Stimulated activated CD8-positive, alpha-beta memory T cell treated with anti-CD3 and anti-CD28 coated beads, Interleukin-2, amount 100 ng/mL, for 1 hour (primary cell): ENCODE measurements at regions not wholly inside any gene's neighbourhood (a gene's known extent, or its start where the extent isn't known, plus 50 kb on each side); places are given as distances from the start of the nearest gene placed in this dataset.

Experiments
- DNase-seq, 2 donors: peaks; one replicate each; pipeline ENCODE4 v3.0.0-alpha.2; 2020; ENCODE audit warnings: low read depth in 2 of 2

- DNase-seq = no peak
Observed at GRCh38 chr4:178275671-178276360, 833.6 kb upstream of the AGA start.

GRCh38 chr4:178280362-178280761, 838.1 kb upstream of the AGA start:
- no peak for DNase-seq

DNA sequence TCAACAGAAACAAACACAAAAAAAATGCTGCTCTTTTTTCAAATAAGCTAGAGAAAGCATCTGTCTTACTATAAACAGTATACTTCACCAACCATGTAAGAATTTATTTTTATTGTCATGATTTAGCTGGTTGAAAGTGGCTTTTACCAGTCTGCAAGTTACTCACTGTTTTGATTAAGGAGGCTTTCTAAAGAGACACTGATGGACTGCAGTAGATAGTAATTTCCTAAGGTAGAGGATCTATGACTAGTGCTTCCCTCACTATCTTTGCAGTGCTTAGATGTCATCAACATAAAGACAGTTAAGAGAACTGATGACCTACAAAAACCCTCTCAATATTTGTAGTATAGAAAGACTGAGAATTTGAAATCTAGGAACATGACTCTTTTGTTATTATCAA, 846.2 kb upstream of the AGA start:
- no peak for DNase-seq

GRCh38 chr4:178293601-178294000, 851.4 kb upstream of the AGA start:
- no peak for DNase-seq

- no peak for DNase-seq
Observed at GRCh38 chr4:178296669-178297068, 854.4 kb upstream of the AGA start.

- no peak for DNase-seq
Observed at GRCh38 chr4:178306565-178306964, 864.3 kb upstream of the AGA start.

DNA sequence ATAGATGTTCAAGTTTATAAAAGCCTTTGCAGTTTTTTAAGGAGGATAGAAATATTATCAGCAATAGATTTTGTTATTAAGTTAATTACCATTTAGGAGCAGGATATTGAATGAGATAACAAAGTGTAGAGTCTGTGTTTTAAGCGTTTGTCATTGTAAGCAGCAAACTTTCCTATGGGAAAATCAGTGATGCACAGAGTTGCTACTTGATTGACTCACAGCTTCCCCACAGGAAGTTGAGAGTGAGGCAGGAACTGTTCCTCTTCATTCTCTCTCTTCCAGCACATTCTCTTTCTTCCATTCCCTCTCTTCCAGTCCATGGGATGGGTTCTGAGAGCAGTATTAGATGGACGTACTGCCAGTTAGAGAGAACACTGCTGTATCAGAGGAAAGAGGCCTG, 867.7 kb upstream of the AGA start:
- DNase-seq = no peak

DNA sequence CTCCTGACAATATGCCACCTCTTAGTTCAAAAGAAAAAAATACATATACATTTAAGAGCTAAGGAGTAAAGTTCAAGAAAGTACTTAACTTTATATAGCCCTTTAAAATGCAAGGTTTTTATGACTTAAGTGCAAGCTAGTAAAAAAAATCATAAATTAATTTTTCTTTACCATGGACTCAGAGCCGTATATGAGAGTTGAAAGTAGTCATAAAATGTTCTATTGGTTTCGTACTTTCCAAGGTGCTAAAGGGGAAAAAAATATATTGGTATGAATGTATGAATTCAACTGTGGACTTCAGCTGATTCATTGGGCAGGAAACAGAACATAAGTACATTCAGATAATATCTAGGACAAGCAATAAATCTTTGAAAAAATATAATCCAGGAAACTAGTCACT, 869.8 kb upstream of the AGA start:
- DNase-seq = no peak

- DNase-seq = no peak
Observed at GRCh38 chr4:178314287-178314686, 872.0 kb upstream of the AGA start.

- no peak for DNase-seq
Observed at GRCh38 chr4:178316211-178316610, 874.0 kb upstream of the AGA start.

GRCh38 chr4:178320003-178320402, 877.8 kb upstream of the AGA start:
- no peak for DNase-seq

DNA sequence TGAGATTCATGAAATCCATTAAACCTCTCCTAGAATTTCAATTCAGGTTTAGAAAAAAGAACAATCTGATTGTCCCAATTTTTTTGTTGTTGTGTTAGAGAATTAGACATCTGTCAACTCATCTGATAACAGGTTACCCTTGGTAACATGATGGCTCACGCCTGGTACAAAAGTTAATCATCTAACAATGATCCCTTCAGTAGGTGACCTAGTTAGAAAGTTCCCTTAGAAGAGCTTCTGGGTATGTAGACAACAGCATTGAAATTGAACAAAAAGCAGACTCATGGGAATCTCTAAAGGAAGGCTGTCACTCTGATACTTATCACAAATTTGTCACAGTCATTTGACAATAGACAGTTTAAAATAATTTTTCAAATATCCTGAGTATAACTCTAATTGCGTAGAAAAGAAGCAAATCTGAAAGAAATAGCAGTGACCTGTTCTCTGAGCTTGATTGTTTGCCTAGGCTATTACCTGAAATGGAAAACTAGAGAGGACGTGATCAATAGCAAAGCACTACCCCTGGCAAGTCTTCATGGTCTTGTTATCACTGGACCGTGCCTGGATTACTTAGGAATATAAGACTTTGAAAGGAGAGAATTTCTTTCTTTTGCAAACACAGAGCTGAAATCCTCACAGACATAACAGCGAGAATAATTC, 880.4 kb upstream of the AGA start:
- no peak for DNase-seq

- no peak for DNase-seq
Observed at GRCh38 chr4:178329226-178329872, 887.1 kb upstream of the AGA start.

GRCh38 chr4:178333355-178333754, 891.1 kb upstream of the AGA start:
- no peak for DNase-seq

GRCh38 chr4:178339769-178340168, 897.5 kb upstream of the AGA start:
- DNase-seq = no peak

DNA sequence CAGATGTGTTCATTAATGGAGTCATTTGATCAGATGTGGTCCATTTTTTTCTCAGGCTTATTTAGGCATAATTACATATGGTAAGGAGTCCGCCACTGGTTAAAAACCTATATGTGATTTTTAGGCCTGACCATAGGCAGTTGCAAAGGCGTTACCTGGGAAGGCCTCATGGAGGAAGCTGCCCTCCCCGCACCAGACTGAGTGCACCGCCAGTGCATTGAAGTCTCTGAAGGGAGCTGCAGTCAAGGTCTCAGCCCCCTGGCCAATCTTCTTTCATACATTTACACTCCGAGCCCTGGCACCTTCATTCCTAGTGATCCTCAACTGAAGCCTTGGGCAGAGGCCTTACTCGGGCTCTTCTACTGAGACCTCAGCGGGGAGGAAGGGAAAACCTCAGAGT, 898.2 kb upstream of the AGA start:
- no peak for DNase-seq

- DNase-seq = no peak
Observed at GRCh38 chr4:178344096-178344495, 901.9 kb upstream of the AGA start.

DNA sequence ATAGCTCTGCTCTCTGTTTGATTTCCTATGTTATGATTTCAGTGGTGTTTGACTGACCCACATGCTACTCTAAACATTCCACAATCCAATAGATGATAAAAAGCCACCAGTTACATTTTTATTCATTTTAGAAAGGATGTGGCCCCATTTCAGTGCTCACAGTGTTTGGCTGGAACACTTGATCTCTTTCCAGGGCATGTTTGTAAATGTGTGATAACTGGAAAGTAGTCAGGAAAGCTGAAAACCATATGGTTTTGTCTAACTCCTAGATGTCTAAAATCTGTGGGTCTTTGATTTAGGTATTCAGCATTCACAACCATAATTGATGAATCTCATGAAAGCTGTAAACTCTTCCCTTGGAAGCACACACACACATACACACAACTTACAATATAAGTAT, 904.9 kb upstream of the AGA start:
- no peak for DNase-seq

DNA sequence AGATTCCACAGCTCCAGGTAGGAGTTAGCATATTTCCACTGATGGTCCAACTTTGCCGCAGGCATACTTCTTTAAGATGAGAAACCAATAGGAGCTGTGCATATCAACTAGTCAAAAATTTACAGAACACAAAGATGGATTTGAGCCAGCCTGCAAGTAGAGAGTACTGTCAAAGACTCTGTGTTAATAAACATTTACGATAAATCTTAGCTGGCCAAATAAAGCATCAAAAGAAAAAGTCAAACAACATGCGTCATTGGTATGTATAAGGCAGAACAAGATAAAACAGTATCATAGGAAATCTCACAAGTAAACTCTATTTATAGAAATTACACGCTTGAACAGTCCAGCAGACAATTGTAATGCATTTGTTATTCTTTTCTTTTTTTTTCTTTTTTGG, 907.4 kb upstream of the AGA start:
- DNase-seq = no peak

DNA sequence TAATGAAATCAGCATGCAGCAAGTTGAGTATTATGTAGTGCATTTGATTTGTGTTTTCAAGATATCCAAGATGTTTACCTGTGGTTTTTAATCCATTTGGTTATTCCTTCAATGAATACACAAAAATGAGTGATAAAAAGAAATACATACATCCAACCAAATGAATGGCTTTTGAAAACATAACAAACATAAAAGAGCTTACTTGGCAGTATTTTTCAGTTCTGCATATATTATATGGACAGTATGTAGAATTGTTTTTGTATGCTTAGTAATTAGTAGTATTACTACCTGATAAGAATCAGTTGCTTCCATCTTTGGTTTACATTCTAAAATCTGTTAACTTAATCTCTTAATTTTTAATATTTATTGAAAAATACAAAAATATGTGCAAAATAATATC, 908.9 kb upstream of the AGA start:
- no peak for DNase-seq

- DNase-seq = no peak
Observed at GRCh38 chr4:178356725-178357124, 914.5 kb upstream of the AGA start.

- no peak for DNase-seq
Observed at GRCh38 chr4:178385481-178385880, 943.2 kb upstream of the AGA start.

DNA sequence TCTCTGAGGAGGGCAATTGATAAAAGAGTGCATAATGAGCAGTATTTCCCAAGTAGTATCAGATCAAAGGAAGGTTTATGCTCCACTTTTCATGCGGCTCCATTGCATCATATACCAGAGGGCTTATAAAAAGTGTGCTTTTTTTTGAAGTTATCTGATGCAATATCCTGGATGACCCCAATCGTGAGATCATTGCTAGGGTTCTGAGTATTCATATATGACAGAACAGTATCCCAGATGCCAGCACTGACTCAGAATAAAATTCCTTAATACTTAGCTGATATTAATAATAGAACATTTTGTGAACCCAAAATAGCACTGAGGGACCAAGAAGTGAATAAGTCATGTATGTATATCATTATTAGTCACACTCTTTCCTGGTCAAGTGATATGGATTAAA, 945.5 kb upstream of the AGA start:
- DNase-seq = no peak
